ENCODE measurements at regions not wholly inside any gene's neighbourhood (a gene's known extent, or its start where the extent isn't known, plus 50 kb on each side); places are given as distances from the start of the nearest gene placed in this dataset.
"Not testable (repeated sequence)": the region's sequence is repeated elsewhere in the genome, so short reads cannot be mapped to it uniquely, and the experiment has no call there.

DNA sequence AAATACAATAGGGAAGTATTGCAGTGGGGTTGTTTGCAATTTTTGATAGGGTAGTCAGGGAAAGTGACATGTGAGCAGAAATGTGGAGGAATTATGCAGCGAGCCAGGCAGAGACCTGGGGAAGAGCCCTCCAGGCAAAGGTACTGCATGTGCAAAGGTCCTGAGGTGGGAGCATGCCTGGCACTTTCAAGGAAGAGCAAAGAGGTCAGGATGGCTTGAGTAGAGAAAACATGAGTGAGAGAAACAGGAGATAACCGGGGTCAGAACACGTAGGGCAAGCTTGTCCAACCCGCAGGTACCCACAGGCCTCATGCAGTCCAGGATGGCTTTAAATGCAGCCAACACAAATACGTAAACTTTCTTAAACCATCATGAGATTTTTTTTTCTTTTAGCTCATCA is 71.0 kb downstream of the COQ2 start:
- DNase-seq (ENCODE audit: low read depth in 3 of 3), result no peak

DNA sequence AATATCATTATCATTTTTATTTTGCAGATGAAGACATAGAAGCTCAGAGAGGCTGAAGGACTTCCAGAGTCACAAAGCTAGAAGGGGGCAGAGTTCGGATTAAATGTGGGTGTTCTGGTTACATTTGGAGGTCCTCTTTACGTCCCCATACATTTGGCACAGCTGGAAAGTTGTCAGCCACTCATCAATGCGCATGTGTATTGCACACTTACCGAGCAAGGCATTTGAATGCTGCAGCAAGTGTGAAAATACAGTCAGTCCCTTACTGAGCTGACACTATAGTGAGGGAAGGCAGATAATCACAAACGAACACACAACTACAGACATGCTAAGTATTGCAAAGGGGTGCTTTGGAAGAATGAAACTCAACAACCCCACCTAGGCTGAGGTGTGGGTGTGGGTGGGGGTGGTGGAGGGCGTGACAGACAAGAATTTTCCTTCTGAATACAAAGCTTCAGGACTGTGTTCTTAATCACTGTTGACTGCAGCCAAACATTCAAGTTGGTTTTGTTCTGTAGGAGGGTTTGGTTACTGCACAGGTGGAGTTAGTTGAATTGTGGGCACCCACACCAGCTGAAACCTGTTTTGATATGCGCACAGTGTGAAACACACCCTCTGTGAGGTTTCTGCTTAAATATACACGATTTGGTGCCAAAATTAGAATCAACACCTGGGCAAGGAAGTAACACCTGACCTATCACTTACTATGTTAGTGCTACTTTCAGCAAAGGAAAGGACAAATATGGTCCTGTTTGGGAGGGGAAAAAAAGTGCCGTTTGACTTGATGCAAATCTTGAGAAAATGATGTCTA is 72.4 kb downstream of the COQ2 start:
- DNase-seq (ENCODE audit: low read depth in 3 of 3), result peak in 1 of 3 donors; percentile 13

DNA sequence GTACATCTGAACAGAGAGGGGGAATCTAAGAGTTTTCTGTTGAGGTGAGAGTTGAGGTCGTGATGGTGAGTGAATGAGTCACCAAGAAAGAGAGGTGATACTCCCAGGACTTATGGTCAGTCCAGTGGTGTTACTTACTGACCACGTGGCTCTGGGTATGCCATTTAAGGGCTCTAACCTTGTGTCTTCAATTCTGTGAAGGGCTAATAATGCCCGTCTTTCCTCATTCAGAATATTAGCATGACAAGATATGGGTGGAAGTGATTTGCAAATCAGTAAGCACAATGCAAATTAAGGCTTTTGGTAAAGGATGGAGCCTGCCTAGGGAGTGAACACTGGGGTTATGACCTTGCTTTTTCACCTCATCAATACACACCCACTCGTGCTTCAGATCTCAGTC is 75.2 kb downstream of the COQ2 start:
- no peak for DNase-seq (ENCODE audit: low read depth in 3 of 3)

DNA sequence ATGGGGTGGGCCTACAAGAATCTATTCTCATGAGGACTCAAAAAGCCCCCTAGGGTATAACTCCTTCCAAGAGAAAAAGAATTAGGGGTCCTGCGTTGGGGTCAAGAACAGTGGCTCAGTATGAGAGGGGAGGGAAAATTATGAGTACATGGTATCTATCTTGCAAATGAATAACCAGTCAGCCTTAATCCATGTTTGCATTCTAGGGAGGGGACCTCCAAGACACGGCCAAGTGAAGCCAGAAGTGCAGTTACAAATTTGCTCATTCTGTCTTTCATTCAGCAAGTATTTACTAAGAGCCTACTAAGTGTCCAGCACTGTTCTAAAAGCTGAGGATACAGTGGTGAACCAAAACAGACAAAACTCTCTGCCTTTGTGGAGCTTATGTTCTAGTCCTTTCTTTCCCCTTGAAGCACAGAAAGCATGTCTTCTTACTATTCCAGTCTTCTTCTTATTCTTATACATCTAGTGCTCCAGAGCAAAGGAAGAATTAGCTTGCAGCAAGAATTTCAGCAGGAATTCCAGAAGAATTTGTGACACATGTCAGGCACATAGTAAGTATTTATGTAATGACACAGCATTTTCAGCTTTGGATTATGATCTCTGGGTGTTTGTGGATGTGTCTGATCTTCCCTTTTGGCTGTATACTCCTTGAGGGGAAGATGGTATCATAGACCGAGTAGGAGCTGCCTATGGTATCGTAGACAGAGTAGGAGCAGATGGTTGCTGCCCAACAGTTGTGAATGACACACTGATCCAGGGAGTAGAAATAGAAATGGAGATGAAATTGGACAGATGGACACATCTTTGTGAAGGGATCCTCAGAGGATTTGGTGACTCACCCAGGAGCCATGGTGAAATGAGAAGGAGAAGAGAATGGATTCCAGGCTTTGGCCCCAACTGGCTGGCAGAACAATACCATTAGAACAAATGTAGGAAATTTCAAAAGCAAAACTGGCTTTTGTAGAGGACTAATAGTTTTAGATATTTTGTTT is 75.9 kb downstream of the COQ2 start:
- DNase-seq (ENCODE audit: low read depth in 3 of 3), result no peak

DNA sequence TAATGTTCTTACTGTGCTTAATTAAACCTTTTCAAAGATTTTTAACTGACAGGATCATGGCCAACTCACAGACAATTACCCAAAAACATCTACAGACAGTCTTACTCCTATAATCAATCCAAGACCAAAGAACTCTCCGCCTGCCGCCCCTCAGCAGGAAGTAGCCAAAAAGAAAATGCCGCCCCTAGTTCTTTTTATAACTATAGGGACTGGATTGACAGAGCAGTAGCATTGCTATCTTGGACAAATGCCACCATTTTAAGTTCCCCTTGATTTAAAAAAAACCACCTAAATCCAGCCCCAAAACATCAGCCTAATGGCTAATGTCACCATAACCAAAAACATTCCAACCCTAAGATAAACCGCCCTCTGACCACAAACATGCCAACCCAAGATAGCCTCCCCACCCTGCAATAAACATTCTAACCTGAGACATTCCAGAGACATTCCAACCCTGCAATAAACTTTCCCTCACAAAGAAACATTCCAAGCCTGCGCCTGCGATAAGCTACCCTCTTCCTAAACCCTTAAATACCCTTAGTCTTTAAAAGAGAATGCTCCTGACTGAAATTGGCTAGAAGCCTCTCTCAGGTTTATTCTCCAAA is 77.0 kb downstream of the COQ2 start:
- no peak for DNase-seq (ENCODE audit: low read depth in 3 of 3)

DNA sequence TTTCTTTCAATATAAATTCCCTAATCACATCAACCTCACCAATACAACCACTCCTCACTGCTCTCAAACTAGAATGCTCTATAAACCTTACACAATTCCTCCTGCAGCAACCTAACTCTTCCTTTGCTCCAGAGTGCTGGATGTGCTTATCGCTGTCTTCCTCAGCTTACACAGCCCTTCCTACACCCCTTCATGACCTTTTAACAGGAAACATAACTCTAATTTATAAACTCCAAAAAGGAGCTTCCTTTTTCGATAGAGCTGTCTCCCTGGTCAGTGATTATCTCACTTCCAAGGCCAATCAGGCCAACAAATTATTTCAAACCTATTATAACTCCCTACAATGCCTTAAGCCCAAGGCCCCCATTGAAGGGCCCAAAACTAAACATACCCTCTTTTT is 78.8 kb downstream of the COQ2 start:
- DNase-seq (ENCODE audit: low read depth in 3 of 3), result no peak

DNA sequence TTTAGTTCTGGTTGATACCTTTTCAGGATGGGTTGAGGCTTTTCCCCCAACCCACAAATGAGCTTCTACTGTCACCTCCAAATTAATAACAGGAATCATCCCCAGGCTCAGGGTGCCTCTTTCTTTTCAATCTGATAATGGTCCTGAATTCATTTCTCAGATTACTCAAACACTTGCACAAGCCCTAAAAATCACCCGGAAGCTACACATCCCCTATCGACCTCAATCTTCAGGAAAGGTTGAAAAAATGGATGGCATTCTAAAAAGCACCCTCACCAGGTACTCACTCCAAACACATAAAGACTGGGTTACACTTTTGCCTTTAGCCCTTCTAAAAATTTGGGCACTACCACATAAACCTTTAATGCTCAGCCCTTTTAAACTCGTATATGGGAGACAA is 79.9 kb downstream of the COQ2 start:
- DNase-seq (ENCODE audit: low read depth in 3 of 3), result no peak

DNA sequence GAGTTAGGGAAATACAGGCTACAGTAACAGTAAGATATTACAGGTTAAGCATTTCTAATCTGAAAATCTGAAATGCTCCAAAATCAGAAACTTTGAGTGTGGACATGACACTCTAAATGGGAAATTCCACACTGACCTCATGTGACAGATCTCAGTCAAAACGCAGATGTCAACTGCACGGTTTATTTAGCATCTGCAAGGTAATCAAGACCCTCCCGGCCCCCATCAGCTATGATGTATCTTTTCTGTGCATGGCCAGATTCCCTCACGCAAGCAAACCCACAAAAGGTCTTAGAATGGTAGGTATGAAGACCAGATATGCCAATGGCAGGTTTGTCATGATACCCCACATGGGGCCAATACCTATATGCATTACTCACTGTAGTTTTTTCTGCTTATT is 82.8 kb downstream of the COQ2 start:
- no peak for DNase-seq (ENCODE audit: low read depth in 3 of 3)

DNA sequence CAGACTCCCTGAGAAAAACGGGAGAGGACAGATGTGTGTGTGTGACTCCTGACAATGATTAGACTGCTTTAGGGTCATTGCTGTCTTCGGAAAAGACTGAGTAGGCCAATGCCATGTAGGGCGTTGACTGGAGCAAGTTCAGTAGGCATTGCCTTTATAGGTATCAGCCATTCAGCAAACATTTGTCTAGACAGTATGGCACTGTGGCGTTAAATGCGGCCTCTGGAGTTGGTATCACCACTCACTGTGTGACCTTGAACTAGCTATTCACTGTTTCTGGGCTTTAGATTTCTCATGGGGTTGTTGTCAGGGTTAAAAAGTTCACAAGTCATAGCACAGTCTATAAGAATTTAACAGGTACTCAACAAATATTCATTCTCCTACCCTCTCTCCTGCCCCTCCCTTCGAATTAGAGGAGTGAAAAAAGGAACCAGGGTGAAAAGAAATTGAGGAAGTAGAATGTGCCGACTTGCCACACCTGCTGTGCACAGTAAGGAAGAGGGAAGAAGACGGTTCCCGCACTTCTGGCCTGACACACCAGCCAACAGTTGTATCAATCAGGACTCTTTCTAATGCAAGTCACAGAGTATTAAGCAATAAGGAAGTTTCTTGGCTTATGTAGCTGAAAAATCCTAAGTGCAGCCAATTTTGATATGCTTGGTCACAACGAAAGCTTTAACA is 83.2 kb upstream of the PLAC8 start:
- no peak for DNase-seq (ENCODE audit: low read depth in 3 of 3)

DNA sequence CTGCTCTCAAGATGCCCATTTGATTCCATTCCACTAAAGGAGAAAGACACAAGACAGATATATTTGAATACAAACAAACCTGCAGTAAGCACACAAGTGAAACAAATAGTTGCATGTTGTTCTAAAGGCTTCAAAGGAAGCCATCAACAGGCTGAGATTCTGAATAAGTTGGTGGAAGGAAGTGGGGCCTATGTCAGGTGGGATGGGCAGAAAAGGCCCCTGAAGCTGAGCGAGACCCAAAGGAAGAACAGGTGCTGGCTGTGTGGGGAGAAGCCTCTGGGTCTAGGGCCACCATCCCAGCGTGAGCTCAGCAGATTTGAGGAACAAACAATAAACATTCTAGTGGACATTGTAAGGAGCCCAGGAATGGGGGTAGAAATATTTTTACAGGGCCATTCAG is 82.4 kb upstream of the PLAC8 start:
- no peak for DNase-seq (ENCODE audit: low read depth in 3 of 3)

DNA sequence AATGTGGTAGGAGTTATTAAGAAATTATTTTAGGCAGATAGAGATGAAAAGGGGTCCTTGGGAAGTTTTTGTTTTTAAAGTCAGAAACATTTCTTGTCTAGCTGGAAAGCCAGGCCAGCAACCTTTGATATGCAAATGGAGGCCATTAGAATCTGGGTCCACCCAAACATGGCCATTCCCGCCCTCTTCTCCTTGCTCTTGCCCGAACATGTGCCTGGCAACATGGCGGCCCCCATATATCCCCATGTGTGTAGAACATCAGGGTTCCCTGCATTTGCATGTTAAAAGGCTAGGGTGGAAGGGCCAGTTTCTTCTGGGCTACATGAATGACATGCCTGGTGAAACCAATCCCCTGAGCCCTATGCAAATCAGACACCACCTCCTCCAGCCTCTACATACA is 80.7 kb upstream of the PLAC8 start:
- DNase-seq (ENCODE audit: low read depth in 3 of 3), result no peak

DNA sequence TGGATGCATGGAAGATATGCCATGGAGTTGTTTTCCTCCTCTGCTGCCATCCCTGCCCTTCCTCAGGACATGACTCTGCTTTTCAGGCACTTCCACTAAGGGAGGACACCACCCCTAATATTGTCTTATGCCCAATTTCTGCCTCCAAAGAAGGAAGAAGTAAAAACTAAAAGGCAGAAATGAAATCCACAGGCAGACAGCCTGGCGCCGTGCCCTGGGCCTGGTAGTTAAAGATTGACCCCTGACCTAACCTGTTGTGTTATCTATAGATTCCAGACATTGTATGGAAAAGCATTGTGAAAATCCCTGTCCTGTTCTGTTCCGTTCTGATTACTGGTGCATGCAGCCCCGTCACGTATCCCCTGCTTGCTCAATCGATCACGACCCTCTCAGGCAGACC is 80.1 kb upstream of the PLAC8 start:
- DNase-seq (ENCODE audit: low read depth in 3 of 3), result not testable (repeated sequence)

DNA sequence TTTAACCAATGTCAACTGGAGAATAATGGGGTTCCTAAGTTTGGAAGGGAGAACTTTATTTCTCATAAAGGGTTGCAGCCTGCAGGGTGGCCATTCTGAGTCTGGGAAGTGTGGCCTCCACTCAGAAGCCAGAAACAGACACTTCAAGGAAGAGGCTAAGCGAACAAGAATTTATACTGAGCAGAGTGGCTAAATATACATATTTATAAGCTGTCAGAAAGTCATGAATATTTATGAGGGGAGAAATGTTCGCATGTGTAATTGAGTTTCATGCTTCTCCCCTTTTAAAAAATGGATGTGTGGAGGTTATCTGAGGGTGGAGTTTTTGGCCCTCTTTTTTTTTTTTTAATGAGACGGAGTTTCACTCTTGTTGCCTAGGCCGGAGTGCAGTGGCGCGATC is 78.1 kb upstream of the PLAC8 start:
- no peak for DNase-seq (ENCODE audit: low read depth in 3 of 3)

DNA sequence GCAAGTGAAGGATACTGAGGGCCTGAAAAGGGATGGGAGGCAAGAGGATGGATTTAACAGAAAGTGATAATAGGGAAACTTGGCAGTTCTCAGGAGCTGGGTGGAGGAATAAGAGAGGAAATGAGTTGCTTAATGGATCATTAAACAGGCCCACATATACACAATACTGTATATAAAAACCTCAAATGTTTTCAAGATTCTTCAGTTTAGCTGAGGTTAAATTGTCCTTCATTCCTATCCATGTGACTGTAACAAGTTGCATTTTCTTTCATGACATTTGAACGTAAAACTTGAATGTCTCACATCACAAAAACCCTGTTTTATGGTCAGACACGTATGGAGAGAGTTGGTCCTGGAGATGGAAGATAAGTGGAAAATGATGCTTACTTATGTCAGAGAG is 76.5 kb upstream of the PLAC8 start:
- DNase-seq (ENCODE audit: low read depth in 3 of 3), result no peak

DNA sequence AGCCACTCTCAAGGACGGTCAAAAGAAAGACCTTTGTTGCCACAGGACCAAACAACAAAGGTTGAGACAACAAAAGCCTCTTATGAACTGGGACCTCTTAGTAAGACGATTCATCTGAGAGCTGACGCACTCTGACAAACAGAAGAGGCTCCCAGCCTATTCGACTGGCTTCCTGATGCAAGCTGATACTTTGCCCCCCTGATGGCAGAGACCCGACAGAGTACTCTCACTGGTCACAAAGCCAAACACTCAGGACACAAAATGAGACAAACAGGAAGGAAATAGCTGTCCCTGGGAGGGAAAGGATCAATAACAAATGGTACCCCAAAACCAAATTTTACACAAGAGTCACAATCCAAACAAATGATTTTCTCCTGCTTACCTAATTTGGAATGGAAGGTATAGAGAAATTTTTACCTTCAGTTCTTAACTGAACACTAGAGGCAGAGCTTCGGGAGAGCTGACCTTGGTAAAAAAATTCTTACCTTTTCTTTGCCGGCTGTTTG is 75.2 kb upstream of the PLAC8 start:
- DNase-seq (ENCODE audit: low read depth in 3 of 3), result no peak

DNA sequence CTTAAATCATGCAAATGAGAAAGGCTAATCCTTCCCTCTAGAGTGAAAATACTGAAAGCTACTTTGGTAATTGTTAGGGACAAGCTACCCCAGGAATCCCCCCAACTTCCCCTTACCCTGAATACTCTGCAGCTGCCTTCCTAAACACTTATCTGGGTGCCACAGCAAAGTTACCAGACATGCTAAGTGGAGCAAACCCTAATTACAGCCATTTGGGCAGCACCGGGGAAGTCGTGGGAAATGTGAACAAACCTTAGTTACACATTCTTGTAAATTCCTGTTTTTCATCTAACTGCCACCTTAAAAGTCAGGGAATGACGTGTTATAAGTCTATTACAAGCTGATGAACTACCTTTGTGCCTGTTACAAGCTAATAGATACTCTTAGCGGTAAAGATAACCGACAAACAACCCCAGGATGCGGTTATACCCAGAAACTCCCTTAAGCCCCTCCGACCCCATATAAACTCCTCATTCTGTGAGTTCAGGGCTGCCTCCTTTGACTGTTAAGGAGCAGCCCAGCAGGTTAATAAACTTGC is 66.0 kb upstream of the PLAC8 start:
- no peak for DNase-seq (ENCODE audit: low read depth in 3 of 3)

DNA sequence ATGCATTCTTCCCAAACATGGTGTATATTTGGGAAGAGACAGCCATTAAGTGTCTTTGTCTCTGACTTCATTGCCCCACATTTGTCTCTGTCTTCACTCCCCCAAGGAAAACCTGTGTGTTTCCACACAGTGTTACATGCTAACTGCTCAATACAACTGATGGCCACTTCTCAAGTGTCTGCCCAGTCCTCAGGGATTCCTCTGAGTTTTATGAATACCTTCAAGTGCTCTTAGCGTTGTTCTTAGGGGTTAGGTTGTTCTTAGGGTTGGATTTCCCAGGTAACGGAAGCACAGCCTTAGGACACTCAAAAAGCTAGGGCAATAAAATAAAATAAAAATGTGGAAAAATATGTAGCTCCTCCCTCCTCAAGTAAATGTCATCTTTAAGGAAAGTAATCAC is 64.7 kb upstream of the PLAC8 start:
- no peak for DNase-seq (ENCODE audit: low read depth in 3 of 3)

DNA sequence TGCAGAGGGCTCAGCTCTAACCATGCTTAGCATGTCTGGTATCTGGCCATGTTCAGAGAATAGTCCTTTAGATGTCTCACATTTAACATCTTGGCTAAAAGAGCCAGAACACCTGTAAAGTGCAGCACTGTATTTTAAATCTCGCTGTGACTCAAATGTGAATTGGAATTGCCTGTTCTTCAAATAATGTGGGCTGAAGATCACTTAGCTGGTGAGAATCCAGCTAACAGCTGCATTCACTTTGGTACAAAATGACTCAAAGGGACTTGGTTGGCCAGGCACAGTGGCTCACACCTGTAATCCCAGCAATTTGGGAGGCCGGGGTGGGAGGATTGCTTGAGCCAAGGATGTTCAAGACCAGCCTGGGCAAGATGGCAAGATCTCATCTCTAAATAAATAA is 63.5 kb upstream of the PLAC8 start:
- no peak for DNase-seq (ENCODE audit: low read depth in 3 of 3)

DNA sequence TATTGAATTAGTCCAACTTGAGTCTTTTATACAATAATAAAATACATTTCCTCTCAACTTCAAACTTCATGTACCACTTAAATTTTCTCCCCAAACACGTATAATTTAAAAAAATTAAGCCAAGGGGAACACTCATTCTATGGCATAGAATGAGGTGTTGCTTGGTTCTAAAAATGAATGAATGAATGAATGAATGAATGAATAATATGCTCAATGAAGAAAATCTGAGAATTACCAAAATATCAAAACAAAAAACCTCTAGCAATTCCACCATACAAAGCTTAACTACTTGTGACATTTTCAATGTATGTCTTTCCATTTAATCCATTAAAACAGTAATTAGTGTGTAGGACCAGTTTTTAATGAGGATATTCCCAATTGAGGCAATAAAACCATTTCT is 62.7 kb upstream of the PLAC8 start:
- no peak for DNase-seq (ENCODE audit: low read depth in 3 of 3)

DNA sequence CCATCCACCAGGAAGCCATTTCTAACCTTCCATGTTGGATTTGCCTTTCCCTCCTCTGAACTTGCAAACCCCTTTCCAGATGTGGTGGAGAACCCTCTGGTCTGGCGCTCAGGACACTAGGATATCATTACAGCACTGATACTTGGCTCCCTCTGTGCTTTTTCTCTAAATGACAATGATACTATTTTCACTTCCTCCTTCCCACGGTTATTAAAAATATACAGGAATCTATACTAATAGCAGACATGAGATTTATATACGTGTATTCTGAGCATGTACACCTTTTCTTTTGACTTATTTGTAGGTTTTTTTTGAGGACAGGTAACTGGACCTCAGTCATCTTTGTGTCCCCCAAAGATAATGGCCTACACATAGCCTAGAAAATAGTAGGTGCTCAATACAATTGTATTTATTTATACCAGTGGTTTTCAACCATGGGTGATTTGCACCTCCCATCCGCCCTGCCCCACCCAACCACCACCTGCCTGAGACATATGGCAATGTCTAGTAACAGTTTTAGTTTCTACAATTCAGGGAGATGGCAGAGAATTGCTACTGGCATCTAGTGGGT is 60.4 kb upstream of the PLAC8 start:
- DNase-seq (ENCODE audit: low read depth in 3 of 3), result no peak

DNA sequence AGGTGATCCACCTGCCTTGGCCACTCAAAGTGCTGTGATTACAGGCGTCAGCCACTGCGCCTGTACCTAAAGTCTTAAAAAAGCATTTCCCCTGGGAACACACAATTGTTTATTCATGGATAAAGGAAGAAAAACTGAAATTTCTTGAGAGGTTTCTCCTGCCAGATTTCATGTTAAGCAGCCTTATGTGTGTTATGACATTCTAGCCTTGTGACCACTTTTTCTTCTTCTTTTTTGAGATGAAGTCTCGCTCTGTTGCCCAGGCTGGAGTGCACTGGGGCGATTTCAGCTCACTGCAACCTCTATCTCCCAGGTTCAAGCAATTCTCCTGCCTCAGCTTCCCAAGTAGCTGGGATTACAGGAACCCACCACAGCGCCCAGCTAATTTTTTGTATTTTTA is 57.8 kb upstream of the PLAC8 start:
- no peak for DNase-seq (ENCODE audit: low read depth in 3 of 3)
